Uterus (tissue), 3 donors: ENCODE measurements at regions not wholly inside any gene's neighbourhood (a gene's known extent, or its start where the extent isn't known, plus 50 kb on each side); places are given as distances from the start of the nearest gene placed in this dataset.

Source experiments
- DNase-seq, 2 donors: peaks; one replicate each; pipeline ENCODE4 v3.0.0-alpha.2; 2019 to 2020
- H3K27ac ChIP-seq, 2 donors: fragments of 200-600 bp; sonication (generic); 1 replicate in 1 of 2; 2 replicates in 1 of 2; pipeline ENCODE4 v1.5.1; 2016 to 2018
- H3K27me3 ChIP-seq, 2 donors: fragments of 200-600 bp; sonication (generic); one replicate each; pipeline ENCODE4 v1.5.1; 2018 to 2019; ENCODE audit warnings: control low read depth in 1 of 2
- H3K36me3 ChIP-seq, 2 donors: fragments of 200-600 bp; sonication (generic); one replicate each; pipeline ENCODE4 v1.5.1; 2019; ENCODE audit warnings: control low read depth in 1 of 2
- H3K4me1 ChIP-seq, 2 donors: fragments of 200-600 bp; sonication (generic); one replicate each; pipeline ENCODE4 v1.5.1; 2018 to 2019; ENCODE audit warnings: control low read depth in 1 of 2
- H3K4me3 ChIP-seq, 2 donors: fragments of 200-600 bp; sonication (generic); 1 replicate in 1 of 2; 2 replicates in 1 of 2; pipeline ENCODE4 v1.5.1; 2018 to 2019; ENCODE audit warnings: mild to moderate bottlenecking in 1 of 2
- H3K9me3 ChIP-seq, 2 donors: fragments of 200-600 bp; sonication (generic); one replicate each; pipeline ENCODE4 v1.5.1; 2019; ENCODE audit warnings: control low read depth in 1 of 2
- CTCF ChIP-seq, 4 experiments: fragments of 200-600 bp in 2 of 4; fragments of 450-650 bp in 2 of 4; sonication (generic) in 2 of 4; IDR thresholded peaks; one replicate each; pipeline ENCODE4 v1.5.1; 2016 to 2019; ENCODE audit warnings: antibody characterized with exemption in 4 of 4, mild to moderate bottlenecking in 2 of 4, moderate library complexity in 1 of 4
- POLR2A ChIP-seq, 2 donors: fragments of 450-650 bp; IDR thresholded peaks; one replicate each; pipeline ENCODE4 v1.6.1; 2016; ENCODE audit warnings: antibody characterized with exemption in 2 of 2, mild to moderate bottlenecking in 1 of 2, moderate library complexity in 1 of 2
- intact Hi-C: fragments of 100-400 bp; cut with DNase I; formaldehyde crosslinking; loops from one replicate; pipeline ENCODE4 v1.15.1; 2023; ENCODE audit warnings: low total_unique reads
- donor health status: DM: yes; HTN: yes; CAD: no.

GRCh38 chr4:108366716-108367115, 198.0 kb upstream of the LEF1 start:
- peaks cover 0 to 5% of the 10 kb centered on the region in 2 donors for H3K27me3 ChIP-seq

DNA sequence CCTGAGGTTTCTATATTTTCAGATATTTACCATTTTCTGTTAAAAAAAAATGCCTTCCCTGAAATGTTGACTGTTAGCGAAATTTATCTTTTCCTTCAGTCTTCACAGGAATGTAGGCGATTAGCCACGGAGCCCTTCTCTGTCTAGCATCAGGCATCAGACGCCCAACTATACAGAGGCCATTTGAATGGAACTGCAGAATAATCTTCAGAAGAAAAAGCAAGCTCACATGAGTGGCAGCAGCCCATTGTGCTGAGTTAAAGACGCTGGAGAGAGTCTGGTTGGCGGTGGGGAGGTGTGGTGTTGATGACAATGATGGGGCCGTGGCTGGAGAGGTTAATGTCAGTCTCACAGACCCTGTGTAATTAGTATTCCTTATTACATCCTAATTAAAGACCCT, 196.8 kb upstream of the LEF1 start:
- no peak overlapping the region for H3K27ac ChIP-seq
- no peaks in the 10 kb centered on the region for H3K4me1 ChIP-seq
- no peak for DNase-seq
- no peaks in the 10 kb centered on the region for H3K9me3 ChIP-seq
- intact Hi-C loops = no loop called here
- no peak overlapping the region for H3K4me3 ChIP-seq
- no peaks in the 10 kb centered on the region for H3K36me3 ChIP-seq
- no peak for TF ChIP-seq POLR2A (IDR thresholded peaks at IDR 0.05)
- no peak for TF ChIP-seq CTCF (IDR thresholded peaks at IDR 0.05)
- H3K27me3 ChIP-seq = no peaks in the 10 kb centered on the region

More at GRCh38 chr4:108366716-108367115, 198.0 kb upstream of the LEF1 start:
- no peak for TF ChIP-seq POLR2A (IDR thresholded peaks at IDR 0.05)
- TF ChIP-seq CTCF (IDR thresholded peaks at IDR 0.05) = no peak
- H3K4me1 ChIP-seq = no peaks in the 10 kb centered on the region
- H3K36me3 ChIP-seq = no peaks in the 10 kb centered on the region
- no peak for DNase-seq
- H3K9me3 ChIP-seq = no peaks in the 10 kb centered on the region
- intact Hi-C loops = no loop called here
- H3K27ac ChIP-seq = no peak overlapping the region
- H3K4me3 ChIP-seq = no peak overlapping the region

- no peak for DNase-seq
- Histone ChIP-seq H3K4me3 (no peak overlapping the region), H3K27ac (no peak overlapping the region), H3K36me3 (no peaks in the 10 kb centered on the region), H3K9me3 (no peaks in the 10 kb centered on the region), H3K4me1 (no peaks in the 10 kb centered on the region), H3K27me3 (no peaks in the 10 kb centered on the region)
- TF ChIP-seq CTCF (IDR thresholded peaks at IDR 0.05) (no peak), POLR2A (IDR thresholded peaks at IDR 0.05) (no peak)
- intact Hi-C loops = no loop called here
Measured at GRCh38 chr4:108361886-108362285, 193.2 kb upstream of the LEF1 start.

- TF ChIP-seq CTCF (IDR thresholded peaks at IDR 0.05) (no peak), POLR2A (IDR thresholded peaks at IDR 0.05) (no peak)
- no peaks in the 10 kb centered on the region for H3K9me3 ChIP-seq
- no peaks in the 10 kb centered on the region for H3K4me1 ChIP-seq
- no peaks in the 10 kb centered on the region for H3K36me3 ChIP-seq
- intact Hi-C loops = no loop called here
- no peak overlapping the region for H3K4me3 ChIP-seq
- no peak overlapping the region for H3K27ac ChIP-seq
- H3K27me3 ChIP-seq = no peaks in the 10 kb centered on the region
- DNase-seq = no peak
Measured at GRCh38 chr4:108361446-108361820, 192.7 kb upstream of the LEF1 start.

DNA sequence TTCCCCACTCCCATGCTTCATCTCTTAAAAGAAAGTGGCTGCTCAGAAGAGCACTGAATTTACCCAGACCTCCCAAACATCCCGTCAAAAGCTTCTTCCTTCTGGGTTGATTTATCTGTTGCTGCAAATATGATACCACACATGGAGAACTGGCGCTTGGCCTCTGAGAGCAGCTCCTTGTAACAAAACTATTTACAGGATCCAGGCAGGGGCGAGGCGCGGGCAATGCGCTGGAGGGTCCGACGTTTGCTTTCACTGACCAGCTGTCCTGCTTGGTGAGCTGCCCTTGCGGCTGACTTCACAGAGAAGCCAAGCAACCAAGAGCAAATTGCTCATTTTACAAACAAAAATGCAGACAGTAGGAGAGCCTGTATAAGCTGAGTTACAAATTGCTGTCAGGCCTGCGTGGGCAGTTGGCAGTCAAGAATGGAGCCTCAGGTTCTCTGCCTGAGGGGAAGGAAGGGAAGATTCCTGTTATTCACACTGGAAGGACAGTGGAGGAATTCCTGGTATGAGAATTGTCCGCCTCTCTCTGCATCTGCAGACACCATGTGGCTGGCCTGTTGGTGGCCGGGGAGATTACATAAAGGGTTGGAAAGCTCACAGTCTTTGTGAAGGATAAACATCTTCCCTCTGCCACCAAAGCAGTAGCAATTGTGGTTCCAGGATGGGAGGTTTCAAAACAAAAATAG, 192.2 kb upstream of the LEF1 start:
- intact Hi-C loops = no loop called here
- no peak overlapping the region for H3K27ac ChIP-seq
- no peaks in the 10 kb centered on the region for H3K9me3 ChIP-seq
- DNase-seq = no peak
- H3K4me1 ChIP-seq = no peaks in the 10 kb centered on the region
- H3K27me3 ChIP-seq = no peaks in the 10 kb centered on the region
- no peak overlapping the region for H3K4me3 ChIP-seq
- no peaks in the 10 kb centered on the region for H3K36me3 ChIP-seq
- TF ChIP-seq CTCF (IDR thresholded peaks at IDR 0.05) (no peak), POLR2A (IDR thresholded peaks at IDR 0.05) (no peak)
